GM12878 (cell line): ENCODE measurements at regions not wholly inside any gene's neighbourhood (a gene's known extent, or its start where the extent isn't known, plus 50 kb on each side); places are given as distances from the start of the nearest gene placed in this dataset.

ENCODE experiments used
- ATAC-seq: fragments of 200-7000 bp; cut with Tn5 transposase; 3 replicates; pipeline ENCODE4 v1.9.1; 2020; ENCODE audit warnings: mild to moderate bottlenecking, moderate library complexity
- BruUV-seq: library from RNA; stranded (reverse); fragments of 400-500 nt; replicated peaks from 2 replicates; lab custom pipeline; 2021; lab: Mats Ljungman, UMichigan
- CTCF ChIA-PET: fragments of 300-600 bp; sonication (Branson Sonifier 250); formaldehyde crosslinking; extraction: SDS; loops from one replicate; lab custom pipeline; 2021; ENCODE audit warnings: inconsistent platforms; lab: Yijun Ruan, JAX
- POLR2A ChIA-PET: fragments of 350-600 bp; formaldehyde crosslinking; extraction: SDS; loops from one replicate; lab custom pipeline; 2021; ENCODE audit warnings: inconsistent platforms; lab: Charles Lee
- RAD21 ChIA-PET: fragments of 300-600 bp; sonication (Branson Sonifier 250); formaldehyde crosslinking; loops from one replicate; lab custom pipeline; 2023; ENCODE audit warnings: antibody characterized with exemption; ENCODE audit not compliant: unreplicated experiment; lab: Charles Lee
- SMC1A ChIA-PET: fragments of 300-600 bp; sonication (Branson Sonifier 250); formaldehyde crosslinking; loops from one replicate; lab custom pipeline; 2023; ENCODE audit not compliant: unreplicated experiment, uncharacterized antibody; lab: Charles Lee
- DNase-seq: peaks from one replicate; pipeline ENCODE4 v3.0.0-alpha.2; 2011; ENCODE audit warnings: low read depth, low spot score
- FAIRE-seq: peaks from 3 replicates; lab custom pipeline; 2011; peaks lifted over from hg19 to GRCh38; lab: Jason Lieb, UNC
- H2AFZ ChIP-seq: 2 replicates; pipeline ENCODE4 v1.6.0; 2011; ENCODE audit warnings: low read depth, low read length, control low read depth; ENCODE audit not compliant: control insufficient read depth
- H3K27ac ChIP-seq: 2 replicates; pipeline ENCODE4 v1.5.1; 2011; ENCODE audit warnings: control low read depth; ENCODE audit not compliant: control insufficient read depth, insufficient read depth
- H3K27me3 ChIP-seq, 2 experiments: replicated peaks in 1 of 2; 2 replicates each; pipeline versions ENCODE4 v1.6.0 to v1.6.1; 2011; ENCODE audit warnings: low read length in 1 of 2; ENCODE audit not compliant: control insufficient read depth in 2 of 2, insufficient read depth in 2 of 2
- H3K36me3 ChIP-seq, 2 experiments: 2 replicates each; pipeline ENCODE4 v1.5.1; 2011; ENCODE audit warnings: low read length in 1 of 2; ENCODE audit not compliant: control insufficient read depth in 2 of 2, insufficient read depth in 2 of 2
- H3K4me1 ChIP-seq: 2 replicates; pipeline ENCODE4 v1.6.1; 2011; ENCODE audit warnings: mild to moderate bottlenecking, low read length, moderate library complexity, mixed read lengths; ENCODE audit not compliant: control insufficient read depth, insufficient read depth
- H3K4me2 ChIP-seq: 2 replicates; pipeline ENCODE4 v1.6.0; 2011; ENCODE audit warnings: control low read depth; ENCODE audit not compliant: control insufficient read depth, insufficient read depth
- H3K4me3 ChIP-seq: fragments of 200-600 bp; sonication (generic); 2 replicates; pipeline ENCODE4 v1.5.1; 2016
- H3K79me2 ChIP-seq: 2 replicates; pipeline ENCODE4 v1.6.0; 2011; ENCODE audit warnings: low read length; ENCODE audit not compliant: control insufficient read depth, insufficient read depth
- H3K9ac ChIP-seq: 2 replicates; pipeline ENCODE4 v1.8.0; 2011; ENCODE audit warnings: low read length, control low read depth, mixed read lengths; ENCODE audit not compliant: control insufficient read depth, insufficient read depth
- H3K9me3 ChIP-seq: replicated peaks from 3 replicates; pipeline ENCODE4 v1.5.1; 2011; ENCODE audit warnings: mild to moderate bottlenecking, low read length; ENCODE audit not compliant: control insufficient read depth, insufficient read depth
- H4K20me1 ChIP-seq: 2 replicates; pipeline ENCODE4 v1.6.0; 2011; ENCODE audit not compliant: control insufficient read depth, insufficient read depth
- CEBPB ChIP-seq, 2 experiments: fragments of 150-350 bp in 1 of 2; IDR thresholded peaks; 2 replicates each; pipeline ENCODE4 v1.6.1; 2012 to 2014; ENCODE audit warnings: low read depth in 2 of 2, low read length in 2 of 2, borderline replicate concordance in 1 of 2, inconsistent platforms in 1 of 2
- EP300 ChIP-seq, 2 experiments: fragments of 150-350 bp in 1 of 2; IDR thresholded peaks; 2 replicates each; pipeline ENCODE4 v1.6.1; 2011 to 2012; ENCODE audit warnings: low read depth in 2 of 2, low read length in 2 of 2, borderline replicate concordance in 1 of 2, improper control_type of control experiment in 1 of 2, inconsistent platforms in 1 of 2; ENCODE audit not compliant: control insufficient read depth in 1 of 2
- FOXM1 ChIP-seq: IDR thresholded peaks from 2 replicates; pipeline ENCODE4 v1.6.1; 2012; ENCODE audit warnings: low read depth, mild to moderate bottlenecking, inconsistent platforms, low read length, moderate library complexity
- RAD51 ChIP-seq: fragments of 450-650 bp; IDR thresholded peaks from 2 replicates; pipeline ENCODE4 v1.6.1; 2016; ENCODE audit warnings: moderate library complexity, mild to moderate bottlenecking, inconsistent platforms
- RBBP5 ChIP-seq: fragments of 200-600 bp; sonication (generic); conservative IDR thresholded peaks from 2 replicates; pipeline ENCODE4 v1.6.1; 2016
- RUNX3 ChIP-seq: IDR thresholded peaks from 2 replicates; pipeline ENCODE4 v1.6.1; 2012; ENCODE audit warnings: low read length, inconsistent platforms
- SP1 ChIP-seq: IDR thresholded peaks from one replicate; pipeline ENCODE4 v1.6.1; 2011; ENCODE audit warnings: low read depth, low read length
- SREBF2 ChIP-seq: IDR thresholded peaks from 2 replicates; pipeline ENCODE4 v1.6.1; 2012; ENCODE audit warnings: mild to moderate bottlenecking, low read length
- STAT1 ChIP-seq: fragments of 450-650 bp; conservative IDR thresholded peaks from 2 replicates; pipeline ENCODE4 v1.6.1; 2014; ENCODE audit warnings: antibody characterized with exemption, mild to moderate bottlenecking
- ZNF217 ChIP-seq: fragments of 450-650 bp; IDR thresholded peaks from 2 replicates; pipeline ENCODE4 v1.6.1; 2017; ENCODE audit warnings: antibody characterized with exemption, mild to moderate bottlenecking
- WGBS: methylation state at CpG from one replicate; pipeline ENCODE4 v1.1.6; 2016; ENCODE audit warnings: low lambda C conversion rate; ENCODE audit not compliant: insufficient replicate concordance, insufficient coverage; ENCODE audit errors: missing lambda C conversion rate; 5-methylcytosine and 5-hydroxymethylcytosine counted together
- in situ Hi-C: fragments of 300-500 bp; cut with MboI; formaldehyde crosslinking; loops from 9 replicates; pipeline ENCODE4 v1.14.3; 2018; ENCODE audit warnings: mixed read lengths
- intact Hi-C: fragments of 100-400 bp; cut with micrococcal nuclease; formaldehyde crosslinking; loops from one replicate; pipeline ENCODE4 v1.14.2; 2022; ENCODE audit not compliant: unreplicated experiment
- TF ChIP-seq, protein P1 (sequence below): IDR thresholded peaks from 2 replicates; pipeline ENCODE4 v1.6.1; 2012; ENCODE audit warnings: mild to moderate bottlenecking, low read depth, low read length

DNA sequence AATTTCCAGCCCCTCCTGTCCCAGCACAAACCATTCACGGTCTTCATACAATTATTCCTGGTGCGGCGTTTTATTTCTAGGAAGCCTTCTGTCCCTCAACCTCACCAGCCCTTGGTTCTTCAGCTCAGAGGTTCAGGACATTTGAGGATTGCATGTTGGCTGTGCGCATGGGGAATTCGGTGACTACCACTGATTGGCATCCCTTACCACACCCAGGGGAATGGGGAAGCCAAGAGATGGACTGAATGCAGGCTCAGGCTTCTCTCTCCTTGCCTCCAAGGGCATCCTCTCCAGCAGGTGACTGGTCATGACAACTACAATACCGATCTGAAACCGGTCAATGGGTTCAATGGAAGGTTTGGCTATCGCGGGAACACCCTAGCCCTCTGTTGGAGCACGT is 153.8 kb downstream of the MTHFS start:
- Histone ChIP-seq H2AFZ (no peak overlapping the region), H3K4me2 (no peak overlapping the region), H3K9ac (no peak overlapping the region), H3K36me3 (no peaks in the 10 kb centered on the region), H3K27me3 (no peaks in the 10 kb centered on the region), H3K4me1 (no peaks in the 10 kb centered on the region), H3K4me3 (no peak overlapping the region), H4K20me1 (no peaks in the 10 kb centered on the region), H3K9me3 (no peaks in the 10 kb centered on the region), H3K79me2 (no peaks in the 10 kb centered on the region), H3K27ac (no peak overlapping the region)
- 61% methylated on average over 10 of the region's 10 CpGs for WGBS
- no peak for DNase-seq
- BruUV-seq: no TSS peak
- ChIA-PET CTCF (no interaction called here), SMC1A (no interaction called here), RAD21 (no interaction called here), POLR2A (no interaction called here)
- FAIRE-seq: no peak
- no peak for TF ChIP-seq CEBPB (IDR thresholded peaks at IDR 0.05; ENCODE audit: borderline replicate concordance in 1 of 2, low read depth in 2 of 2, low read length in 2 of 2)
- TF ChIP-seq EP300 (IDR thresholded peaks at IDR 0.05; ENCODE audit: borderline replicate concordance in 1 of 2, control insufficient read depth in 1 of 2, low read depth in 2 of 2, low read length in 2 of 2): no peak
- no peak for TF ChIP-seq STAT1
- no peak for TF ChIP-seq RAD51
- no peak for TF ChIP-seq SP1
- no peak for TF ChIP-seq ZNF217
- TF ChIP-seq SREBF2: no peak
- TF ChIP-seq, protein P1, sequence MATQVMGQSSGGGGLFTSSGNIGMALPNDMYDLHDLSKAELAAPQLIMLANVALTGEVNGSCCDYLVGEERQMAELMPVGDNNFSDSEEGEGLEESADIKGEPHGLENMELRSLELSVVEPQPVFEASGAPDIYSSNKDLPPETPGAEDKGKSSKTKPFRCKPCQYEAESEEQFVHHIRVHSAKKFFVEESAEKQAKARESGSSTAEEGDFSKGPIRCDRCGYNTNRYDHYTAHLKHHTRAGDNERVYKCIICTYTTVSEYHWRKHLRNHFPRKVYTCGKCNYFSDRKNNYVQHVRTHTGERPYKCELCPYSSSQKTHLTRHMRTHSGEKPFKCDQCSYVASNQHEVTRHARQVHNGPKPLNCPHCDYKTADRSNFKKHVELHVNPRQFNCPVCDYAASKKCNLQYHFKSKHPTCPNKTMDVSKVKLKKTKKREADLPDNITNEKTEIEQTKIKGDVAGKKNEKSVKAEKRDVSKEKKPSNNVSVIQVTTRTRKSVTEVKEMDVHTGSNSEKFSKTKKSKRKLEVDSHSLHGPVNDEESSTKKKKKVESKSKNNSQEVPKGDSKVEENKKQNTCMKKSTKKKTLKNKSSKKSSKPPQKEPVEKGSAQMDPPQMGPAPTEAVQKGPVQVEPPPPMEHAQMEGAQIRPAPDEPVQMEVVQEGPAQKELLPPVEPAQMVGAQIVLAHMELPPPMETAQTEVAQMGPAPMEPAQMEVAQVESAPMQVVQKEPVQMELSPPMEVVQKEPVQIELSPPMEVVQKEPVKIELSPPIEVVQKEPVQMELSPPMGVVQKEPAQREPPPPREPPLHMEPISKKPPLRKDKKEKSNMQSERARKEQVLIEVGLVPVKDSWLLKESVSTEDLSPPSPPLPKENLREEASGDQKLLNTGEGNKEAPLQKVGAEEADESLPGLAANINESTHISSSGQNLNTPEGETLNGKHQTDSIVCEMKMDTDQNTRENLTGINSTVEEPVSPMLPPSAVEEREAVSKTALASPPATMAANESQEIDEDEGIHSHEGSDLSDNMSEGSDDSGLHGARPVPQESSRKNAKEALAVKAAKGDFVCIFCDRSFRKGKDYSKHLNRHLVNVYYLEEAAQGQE: no peak
- TF ChIP-seq FOXM1: no peak
- TF ChIP-seq RBBP5: no peak
- TF ChIP-seq RUNX3: no peak
- no peak for ATAC-seq
- intact Hi-C loops: no loop called here
- in situ Hi-C loops: no loop called here
